ENCODE measurements at regions not wholly inside any gene's neighbourhood (a gene's known extent, or its start where the extent isn't known, plus 50 kb on each side); places are given as distances from the start of the nearest gene placed in this dataset.

- intact Hi-C loops (cut with micrococcal nuclease) = no loop called here
- H3K9me3 ChIP-seq (ENCODE audit: control insufficient read depth, insufficient read depth, low read length) = peaks cover 2% of the 10 kb centered on the region
- no peaks in the 10 kb centered on the region for H3K27me3 ChIP-seq (ENCODE audit: control insufficient read depth, insufficient read depth, low read length)
- DNase-seq = no peak
- H3K4me1 ChIP-seq (ENCODE audit: control insufficient read depth, insufficient read depth, low read length) = no peaks in the 10 kb centered on the region
- H3K27ac ChIP-seq (ENCODE audit: low read length) = no peak overlapping the region
- no peaks in the 10 kb centered on the region for H3K27me3 Mint-ChIP-seq (ENCODE audit: low read depth in 2 of 2)
- no peak overlapping the region for H3K27ac Mint-ChIP-seq
- H3K4me3 Mint-ChIP-seq = no peak overlapping the region
- no peak for ATAC-seq
- H3K4me3 ChIP-seq (ENCODE audit: low read length) = no peak overlapping the region
- WGBS (ENCODE audit: insufficient coverage) = 50% methylated on average over 1 of the region's 2 CpGs
- no peaks in the 10 kb centered on the region for H3K36me3 Mint-ChIP-seq
- TF ChIP-seq CTCF (IDR thresholded peaks at IDR 0.05) = no peak
- peaks cover 12 to 13% of the 10 kb centered on the region in 2 donors for H3K9me3 Mint-ChIP-seq
- H3K4me1 Mint-ChIP-seq = no peaks in the 10 kb centered on the region
- H3K36me3 ChIP-seq (ENCODE audit: control insufficient read depth, insufficient read depth, low read length) = no peaks in the 10 kb centered on the region
Measured at GRCh38 chr2:108139521-108139920, 100.2 kb upstream of the SULT1C3 start.

- DNase-seq = no peak
- Mint-ChIP-seq H3K9me3 (peaks cover 6% of the 10 kb centered on the region in 2 donors), H3K4me3 (no peak overlapping the region), H3K27me3 (ENCODE audit: low read depth in 2 of 2) (no peaks in the 10 kb centered on the region), H3K36me3 (no peaks in the 10 kb centered on the region), H3K27ac (no peak overlapping the region), H3K4me1 (no peaks in the 10 kb centered on the region)
- WGBS (ENCODE audit: insufficient coverage) = 89% methylated on average over 2 of the region's 2 CpGs
- Histone ChIP-seq H3K27me3 (ENCODE audit: control insufficient read depth, insufficient read depth, low read length) (no peaks in the 10 kb centered on the region), H3K4me1 (ENCODE audit: control insufficient read depth, insufficient read depth, low read length) (no peaks in the 10 kb centered on the region), H3K4me3 (ENCODE audit: low read length) (no peak overlapping the region), H3K27ac (ENCODE audit: low read length) (no peak overlapping the region), H3K9me3 (ENCODE audit: control insufficient read depth, insufficient read depth, low read length) (no peaks in the 10 kb centered on the region), H3K36me3 (ENCODE audit: control insufficient read depth, insufficient read depth, low read length) (no peaks in the 10 kb centered on the region)
- TF ChIP-seq CTCF (IDR thresholded peaks at IDR 0.05) = no peak
- no peak for ATAC-seq
- intact Hi-C loops (cut with micrococcal nuclease) = no loop called here
Measured at GRCh38 chr2:108145557-108146326, 94.0 kb upstream of the SULT1C3 start.

- WGBS (ENCODE audit: insufficient coverage) = 89% methylated on average over 6 of the region's 6 CpGs
- H3K4me1 Mint-ChIP-seq = no peaks in the 10 kb centered on the region
- H3K27me3 ChIP-seq (ENCODE audit: control insufficient read depth, insufficient read depth, low read length) = no peaks in the 10 kb centered on the region
- no peak overlapping the region for H3K27ac Mint-ChIP-seq
- ATAC-seq (no peak), DNase-seq (no peak)
- no peaks in the 10 kb centered on the region for H3K27me3 Mint-ChIP-seq (ENCODE audit: low read depth in 2 of 2)
- H3K4me1 ChIP-seq (ENCODE audit: control insufficient read depth, insufficient read depth, low read length) = no peaks in the 10 kb centered on the region
- no peak for TF ChIP-seq CTCF (IDR thresholded peaks at IDR 0.05)
- peaks cover 2% of the 10 kb centered on the region in 2 donors for H3K9me3 Mint-ChIP-seq
- H3K4me3 Mint-ChIP-seq = no peak overlapping the region
- H3K36me3 ChIP-seq (ENCODE audit: control insufficient read depth, insufficient read depth, low read length) = no peaks in the 10 kb centered on the region
- H3K27ac ChIP-seq (ENCODE audit: low read length) = no peak overlapping the region
- H3K4me3 ChIP-seq (ENCODE audit: low read length) = no peak overlapping the region
- intact Hi-C loops (cut with micrococcal nuclease) = no loop called here
- no peaks in the 10 kb centered on the region for H3K36me3 Mint-ChIP-seq
- no peaks in the 10 kb centered on the region for H3K9me3 ChIP-seq (ENCODE audit: control insufficient read depth, insufficient read depth, low read length)
Measured at GRCh38 chr2:108148555-108148954, 91.2 kb upstream of the SULT1C3 start.
